ENCODE measurements at regions not wholly inside any gene's neighbourhood (a gene's known extent, or its start where the extent isn't known, plus 50 kb on each side); places are given as distances from the start of the nearest gene placed in this dataset.

GRCh38 chr4:187416216-187416615 is 579.4 kb upstream of the ZFP42 start:
- no peak overlapping the region for H3K4me3 ChIP-seq (ENCODE audit: low read length in 2 of 2)
- DNase-seq (ENCODE audit: low read depth in 6 of 9, low spot score in 9 of 9) = no peak
- no peaks in the 10 kb centered on the region for H3K4me1 ChIP-seq (ENCODE audit: control insufficient read depth in 2 of 2, insufficient read depth in 2 of 2, low read length in 2 of 2)
- no peak overlapping the region for H3K27ac ChIP-seq (ENCODE audit: low read depth in 1 of 2, low read length in 1 of 2)
- H3K36me3 ChIP-seq (ENCODE audit: control insufficient read depth in 2 of 2, insufficient read depth in 2 of 2, low read length in 1 of 2) = no peaks in the 10 kb centered on the region
- WGBS = 94% methylated on average over 3 of the region's 3 CpGs
- H3K27me3 ChIP-seq (ENCODE audit: control insufficient read depth in 2 of 2, insufficient read depth in 1 of 2, low read length in 1 of 2) = no peaks in the 10 kb centered on the region
- peaks cover 0 to 3% of the 10 kb centered on the region in 2 donors for H3K9me3 ChIP-seq (ENCODE audit: control insufficient read depth in 2 of 2, insufficient read depth in 1 of 2, low read length in 1 of 2)

GRCh38 chr4:187417721-187418120 is 577.9 kb upstream of the ZFP42 start:
- Histone ChIP-seq H3K27me3 (ENCODE audit: control insufficient read depth in 2 of 2, insufficient read depth in 1 of 2, low read length in 1 of 2) (no peaks in the 10 kb centered on the region), H3K4me3 (ENCODE audit: low read length in 2 of 2) (no peak overlapping the region), H3K36me3 (ENCODE audit: control insufficient read depth in 2 of 2, insufficient read depth in 2 of 2, low read length in 1 of 2) (no peaks in the 10 kb centered on the region), H3K27ac (ENCODE audit: low read depth in 1 of 2, low read length in 1 of 2) (no peak overlapping the region), H3K4me1 (ENCODE audit: control insufficient read depth in 2 of 2, insufficient read depth in 2 of 2, low read length in 2 of 2) (no peaks in the 10 kb centered on the region), H3K9me3 (ENCODE audit: control insufficient read depth in 2 of 2, insufficient read depth in 1 of 2, low read length in 1 of 2) (peaks cover 0 to 5% of the 10 kb centered on the region in 2 donors)
- no peak for DNase-seq (ENCODE audit: low read depth in 6 of 9, low spot score in 9 of 9)
- WGBS = 93% methylated on average over 3 of the region's 3 CpGs

- no peak overlapping the region for H3K4me3 ChIP-seq (ENCODE audit: low read length in 2 of 2)
- 96% methylated on average over 3 of the region's 3 CpGs for WGBS
- H3K4me1 ChIP-seq (ENCODE audit: control insufficient read depth in 2 of 2, insufficient read depth in 2 of 2, low read length in 2 of 2) = no peaks in the 10 kb centered on the region
- no peak for DNase-seq (ENCODE audit: low read depth in 6 of 9, low spot score in 9 of 9)
- no peaks in the 10 kb centered on the region for H3K36me3 ChIP-seq (ENCODE audit: control insufficient read depth in 2 of 2, insufficient read depth in 2 of 2, low read length in 1 of 2)
- peaks cover 0 to 12% of the 10 kb centered on the region in 2 donors for H3K9me3 ChIP-seq (ENCODE audit: control insufficient read depth in 2 of 2, insufficient read depth in 1 of 2, low read length in 1 of 2)
- H3K27me3 ChIP-seq (ENCODE audit: control insufficient read depth in 2 of 2, insufficient read depth in 1 of 2, low read length in 1 of 2) = no peaks in the 10 kb centered on the region
- no peak overlapping the region for H3K27ac ChIP-seq (ENCODE audit: low read depth in 1 of 2, low read length in 1 of 2)
Observed at GRCh38 chr4:187422655-187423054, 572.9 kb upstream of the ZFP42 start.

GRCh38 chr4:187424636-187425035 is 570.9 kb upstream of the ZFP42 start:
- Histone ChIP-seq H3K4me3 (ENCODE audit: low read length in 2 of 2) (no peak overlapping the region), H3K9me3 (ENCODE audit: control insufficient read depth in 2 of 2, insufficient read depth in 1 of 2, low read length in 1 of 2) (peaks cover 0 to 12% of the 10 kb centered on the region in 2 donors), H3K27ac (ENCODE audit: low read depth in 1 of 2, low read length in 1 of 2) (no peak overlapping the region), H3K4me1 (ENCODE audit: control insufficient read depth in 2 of 2, insufficient read depth in 2 of 2, low read length in 2 of 2) (no peaks in the 10 kb centered on the region), H3K36me3 (ENCODE audit: control insufficient read depth in 2 of 2, insufficient read depth in 2 of 2, low read length in 1 of 2) (no peaks in the 10 kb centered on the region), H3K27me3 (ENCODE audit: control insufficient read depth in 2 of 2, insufficient read depth in 1 of 2, low read length in 1 of 2) (no peaks in the 10 kb centered on the region)
- WGBS = 84% methylated on average over 1 of the region's 1 CpG
- no peak for DNase-seq (ENCODE audit: low read depth in 6 of 9, low spot score in 9 of 9)

GRCh38 chr4:187426511-187426910 is 569.1 kb upstream of the ZFP42 start:
- no peak for DNase-seq (ENCODE audit: low read depth in 6 of 9, low spot score in 9 of 9)

GRCh38 chr4:187432310-187432709 is 563.3 kb upstream of the ZFP42 start:
- Histone ChIP-seq H3K9me3 (ENCODE audit: control insufficient read depth in 2 of 2, insufficient read depth in 1 of 2, low read length in 1 of 2) (peaks cover 0 to 4% of the 10 kb centered on the region in 2 donors), H3K4me3 (ENCODE audit: low read length in 2 of 2) (no peak overlapping the region), H3K36me3 (ENCODE audit: control insufficient read depth in 2 of 2, insufficient read depth in 2 of 2, low read length in 1 of 2) (no peaks in the 10 kb centered on the region), H3K27ac (ENCODE audit: low read depth in 1 of 2, low read length in 1 of 2) (no peak overlapping the region), H3K27me3 (ENCODE audit: control insufficient read depth in 2 of 2, insufficient read depth in 1 of 2, low read length in 1 of 2) (no peaks in the 10 kb centered on the region), H3K4me1 (ENCODE audit: control insufficient read depth in 2 of 2, insufficient read depth in 2 of 2, low read length in 2 of 2) (no peaks in the 10 kb centered on the region)
- WGBS = 87% methylated on average over 7 of the region's 7 CpGs
- DNase-seq (ENCODE audit: low read depth in 6 of 9, low spot score in 9 of 9) = no peak

More at GRCh38 chr4:187426511-187426910, 569.1 kb upstream of the ZFP42 start:
- 96% methylated on average over 2 of the region's 2 CpGs for WGBS
- H3K27ac ChIP-seq (ENCODE audit: low read depth in 1 of 2, low read length in 1 of 2) = no peak overlapping the region
- peaks cover 0 to 7% of the 10 kb centered on the region in 2 donors for H3K9me3 ChIP-seq (ENCODE audit: control insufficient read depth in 2 of 2, insufficient read depth in 1 of 2, low read length in 1 of 2)
- no peaks in the 10 kb centered on the region for H3K4me1 ChIP-seq (ENCODE audit: control insufficient read depth in 2 of 2, insufficient read depth in 2 of 2, low read length in 2 of 2)
- no peak overlapping the region for H3K4me3 ChIP-seq (ENCODE audit: low read length in 2 of 2)
- H3K36me3 ChIP-seq (ENCODE audit: control insufficient read depth in 2 of 2, insufficient read depth in 2 of 2, low read length in 1 of 2) = no peaks in the 10 kb centered on the region
- no peaks in the 10 kb centered on the region for H3K27me3 ChIP-seq (ENCODE audit: control insufficient read depth in 2 of 2, insufficient read depth in 1 of 2, low read length in 1 of 2)

GRCh38 chr4:187433141-187433540 is 562.4 kb upstream of the ZFP42 start:
- H3K27ac ChIP-seq (ENCODE audit: low read depth in 1 of 2, low read length in 1 of 2) = no peak overlapping the region
- no peaks in the 10 kb centered on the region for H3K27me3 ChIP-seq (ENCODE audit: control insufficient read depth in 2 of 2, insufficient read depth in 1 of 2, low read length in 1 of 2)
- no peak overlapping the region for H3K4me3 ChIP-seq (ENCODE audit: low read length in 2 of 2)
- no peaks in the 10 kb centered on the region for H3K4me1 ChIP-seq (ENCODE audit: control insufficient read depth in 2 of 2, insufficient read depth in 2 of 2, low read length in 2 of 2)
- DNase-seq (ENCODE audit: low read depth in 6 of 9, low spot score in 9 of 9) = no peak
- 94% methylated on average over 4 of the region's 4 CpGs for WGBS
- peaks cover 0 to 4% of the 10 kb centered on the region in 2 donors for H3K9me3 ChIP-seq (ENCODE audit: control insufficient read depth in 2 of 2, insufficient read depth in 1 of 2, low read length in 1 of 2)
- no peaks in the 10 kb centered on the region for H3K36me3 ChIP-seq (ENCODE audit: control insufficient read depth in 2 of 2, insufficient read depth in 2 of 2, low read length in 1 of 2)

- 87% methylated on average over 5 of the region's 5 CpGs for WGBS
- H3K4me3 ChIP-seq (ENCODE audit: low read length in 2 of 2) = no peak overlapping the region
- no peak overlapping the region for H3K27ac ChIP-seq (ENCODE audit: low read depth in 1 of 2, low read length in 1 of 2)
- H3K36me3 ChIP-seq (ENCODE audit: control insufficient read depth in 2 of 2, insufficient read depth in 2 of 2, low read length in 1 of 2) = no peaks in the 10 kb centered on the region
- DNase-seq (ENCODE audit: low read depth in 6 of 9, low spot score in 9 of 9) = no peak
- peaks cover 0 to 4% of the 10 kb centered on the region in 2 donors for H3K9me3 ChIP-seq (ENCODE audit: control insufficient read depth in 2 of 2, insufficient read depth in 1 of 2, low read length in 1 of 2)
- H3K4me1 ChIP-seq (ENCODE audit: control insufficient read depth in 2 of 2, insufficient read depth in 2 of 2, low read length in 2 of 2) = no peaks in the 10 kb centered on the region
- H3K27me3 ChIP-seq (ENCODE audit: control insufficient read depth in 2 of 2, insufficient read depth in 1 of 2, low read length in 1 of 2) = no peaks in the 10 kb centered on the region
Observed at GRCh38 chr4:187436251-187436650, 559.3 kb upstream of the ZFP42 start.

- 89% methylated on average over 3 of the region's 3 CpGs for WGBS
Observed at GRCh38 chr4:187444061-187444460, 551.5 kb upstream of the ZFP42 start.

GRCh38 chr4:187449702-187450101 is 545.9 kb upstream of the ZFP42 start:
- WGBS = 93% methylated on average over 3 of the region's 3 CpGs
- no peak overlapping the region for H3K27ac ChIP-seq (ENCODE audit: low read depth in 1 of 2, low read length in 1 of 2)
- no peak overlapping the region for H3K4me3 ChIP-seq (ENCODE audit: low read length in 2 of 2)
- DNase-seq (ENCODE audit: low read depth in 6 of 9, low spot score in 9 of 9) = no peak
- no peaks in the 10 kb centered on the region for H3K9me3 ChIP-seq (ENCODE audit: control insufficient read depth in 2 of 2, insufficient read depth in 1 of 2, low read length in 1 of 2)
- no peaks in the 10 kb centered on the region for H3K4me1 ChIP-seq (ENCODE audit: control insufficient read depth in 2 of 2, insufficient read depth in 2 of 2, low read length in 2 of 2)
- no peaks in the 10 kb centered on the region for H3K36me3 ChIP-seq (ENCODE audit: control insufficient read depth in 2 of 2, insufficient read depth in 2 of 2, low read length in 1 of 2)
- no peaks in the 10 kb centered on the region for H3K27me3 ChIP-seq (ENCODE audit: control insufficient read depth in 2 of 2, insufficient read depth in 1 of 2, low read length in 1 of 2)

More at GRCh38 chr4:187444061-187444460, 551.5 kb upstream of the ZFP42 start:
- H3K27me3 ChIP-seq (ENCODE audit: control insufficient read depth in 2 of 2, insufficient read depth in 1 of 2, low read length in 1 of 2) = no peaks in the 10 kb centered on the region
- H3K4me3 ChIP-seq (ENCODE audit: low read length in 2 of 2) = no peak overlapping the region
- no peaks in the 10 kb centered on the region for H3K4me1 ChIP-seq (ENCODE audit: control insufficient read depth in 2 of 2, insufficient read depth in 2 of 2, low read length in 2 of 2)
- H3K9me3 ChIP-seq (ENCODE audit: control insufficient read depth in 2 of 2, insufficient read depth in 1 of 2, low read length in 1 of 2) = peaks cover 0 to 8% of the 10 kb centered on the region in 2 donors
- no peaks in the 10 kb centered on the region for H3K36me3 ChIP-seq (ENCODE audit: control insufficient read depth in 2 of 2, insufficient read depth in 2 of 2, low read length in 1 of 2)
- H3K27ac ChIP-seq (ENCODE audit: low read depth in 1 of 2, low read length in 1 of 2) = no peak overlapping the region
- DNase-seq (ENCODE audit: low read depth in 6 of 9, low spot score in 9 of 9) = no peak

Measured in thymus (tissue), 11 donors.